ENCODE measurements at regions not wholly inside any gene's neighbourhood (a gene's known extent, or its start where the extent isn't known, plus 50 kb on each side); places are given as distances from the start of the nearest gene placed in this dataset.

- no peak for TF ChIP-seq CTCF (IDR thresholded peaks at IDR 0.05; ENCODE audit: low read depth, low read length, missing input control)
- no peak for TF ChIP-seq RAD21 (IDR thresholded peaks at IDR 0.05)
- TF ChIP-seq YY1 (IDR thresholded peaks at IDR 0.05): no peak
- TF ChIP-seq GABPA (IDR thresholded peaks at IDR 0.05 in 1 of 2, conservative IDR thresholded peaks at IDR 0.05 in 1 of 2): no peak
- TF ChIP-seq REST (IDR thresholded peaks at IDR 0.05): no peak
- TF ChIP-seq MAX (IDR thresholded peaks at IDR 0.05): no peak
- no peak for TF ChIP-seq JUND (IDR thresholded peaks at IDR 0.05)
- no peak for TF ChIP-seq SP1 (IDR thresholded peaks at IDR 0.05)
- TF ChIP-seq EGR1 (IDR thresholded peaks at IDR 0.05; ENCODE audit: low read depth in 2 of 2): no peak
- TF ChIP-seq, protein P1, sequence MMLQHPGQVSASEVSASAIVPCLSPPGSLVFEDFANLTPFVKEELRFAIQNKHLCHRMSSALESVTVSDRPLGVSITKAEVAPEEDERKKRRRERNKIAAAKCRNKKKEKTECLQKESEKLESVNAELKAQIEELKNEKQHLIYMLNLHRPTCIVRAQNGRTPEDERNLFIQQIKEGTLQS (IDR thresholded peaks at IDR 0.05): no peak
- TF ChIP-seq HNF4G (IDR thresholded peaks at IDR 0.05): no peak
Observed at GRCh38 chr12:118851891-118852290, 129.4 kb upstream of the SRRM4 start.
